HG03064 (cell line): ENCODE measurements at regions not wholly inside any gene's neighbourhood (a gene's known extent, or its start where the extent isn't known, plus 50 kb on each side); places are given as distances from the start of the nearest gene placed in this dataset.

Experiments
- ATAC-seq: cut with Tn5 transposase; IDR thresholded peaks from one replicate; pipeline ENCODE4 v1.9.1; 2021; ENCODE audit warnings: low read depth; ENCODE audit not compliant: unreplicated experiment

GRCh38 chr3:186487819-186488218 lies 56.4 kb downstream of the CRYGS start:
- no peak for ATAC-seq

- no peak for ATAC-seq
These were observed 57.1 kb downstream of the CRYGS start for GRCh38 chr3:186487037-186487436.

GRCh38 chr3:186483611-186484340 lies 60.4 kb downstream of the CRYGS start:
- no peak for ATAC-seq

- ATAC-seq = no peak
These were observed 62.7 kb downstream of the CRYGS start for GRCh38 chr3:186481526-186481925.

- ATAC-seq = no peak
These were observed 66.3 kb downstream of the CRYGS start for GRCh38 chr3:186477876-186478275.

- no peak for ATAC-seq
These were observed 67.1 kb downstream of the CRYGS start for GRCh38 chr3:186477033-186477432.

GRCh38 chr3:186476541-186476940 lies 67.6 kb downstream of the CRYGS start:
- ATAC-seq = no peak

- no peak for ATAC-seq
These were observed 68.1 kb downstream of the CRYGS start for GRCh38 chr3:186476044-186476468.

GRCh38 chr3:186473166-186473565 lies 71.0 kb downstream of the CRYGS start:
- no peak for ATAC-seq

- no peak for ATAC-seq
These were observed 71.6 kb downstream of the CRYGS start for GRCh38 chr3:186472456-186473008.

- ATAC-seq = no peak
These were observed 72.4 kb downstream of the CRYGS start for GRCh38 chr3:186471771-186472170.

- ATAC-seq = no peak
These were observed 74.7 kb downstream of the CRYGS start for GRCh38 chr3:186469525-186469924.

- ATAC-seq = no peak
These were observed 76.2 kb downstream of the CRYGS start for GRCh38 chr3:186467969-186468368.

- no peak for ATAC-seq
These were observed 77.7 kb downstream of the CRYGS start for GRCh38 chr3:186466391-186466974.

- ATAC-seq = no peak
These were observed 78.7 kb downstream of the CRYGS start for GRCh38 chr3:186465508-186465907.

GRCh38 chr3:186464424-186465093 lies 79.6 kb downstream of the CRYGS start:
- ATAC-seq = no peak

- no peak for ATAC-seq
These were observed 83.0 kb downstream of the CRYGS start for GRCh38 chr3:186461141-186461540.

GRCh38 chr3:186459108-186459467 lies 85.1 kb downstream of the CRYGS start:
- no peak for ATAC-seq

GRCh38 chr3:186458306-186459107 lies 85.7 kb downstream of the CRYGS start:
- no peak for ATAC-seq

GRCh38 chr3:186457236-186457635 lies 86.9 kb downstream of the CRYGS start:
- no peak for ATAC-seq

- no peak for ATAC-seq
These were observed 87.4 kb downstream of the CRYGS start for GRCh38 chr3:186456731-186457191.
